Posterior cingulate gyrus (tissue), 11 donors: ENCODE measurements at regions not wholly inside any gene's neighbourhood (a gene's known extent, or its start where the extent isn't known, plus 50 kb on each side); places are given as distances from the start of the nearest gene placed in this dataset.

Experiments
- DNase-seq, 10 donors: peaks; one replicate each; pipeline versions ENCODE4 v3.0.0 to v3.0.0-alpha.2; 2020 to 2021; ENCODE audit warnings: mixed read lengths in 3 of 10
- intact Hi-C: fragments of 100-400 bp; cut with DNase I; formaldehyde crosslinking; loops from one replicate; pipeline ENCODE4 v1.15.1; 2023

GRCh38 chr5:111950660-111951059 is 193.7 kb upstream of the NREP start:
- intact Hi-C loops = no loop called here

GRCh38 chr5:111948092-111948841 is 191.3 kb upstream of the NREP start:
- intact Hi-C loops = no loop called here
- no peak for DNase-seq

More at GRCh38 chr5:111950660-111951059, 193.7 kb upstream of the NREP start:
- DNase-seq = no peak

- no peak for DNase-seq
- intact Hi-C loops = no loop called here
Measured at GRCh38 chr5:111946556-111946955, 189.6 kb upstream of the NREP start.

GRCh38 chr5:111945535-111945934 is 188.5 kb upstream of the NREP start:
- no peak for DNase-seq
- intact Hi-C loops = no loop called here

GRCh38 chr5:111942661-111943401 is 185.8 kb upstream of the NREP start:
- intact Hi-C loops = no loop called here

GRCh38 chr5:111942201-111942600 is 185.2 kb upstream of the NREP start:
- intact Hi-C loops = no loop called here
- no peak for DNase-seq

More at GRCh38 chr5:111942661-111943401, 185.8 kb upstream of the NREP start:
- DNase-seq = no peak

- no peak for DNase-seq
- intact Hi-C loops = no loop called here
Measured at GRCh38 chr5:111937094-111937493, 180.1 kb upstream of the NREP start.

- intact Hi-C loops = no loop called here
- no peak for DNase-seq
Measured at GRCh38 chr5:111935835-111936234, 178.8 kb upstream of the NREP start.

GRCh38 chr5:111935009-111935408 is 178.0 kb upstream of the NREP start:
- DNase-seq = no peak
- intact Hi-C loops = no loop called here

- intact Hi-C loops = no loop called here
- DNase-seq = no peak
Measured at GRCh38 chr5:111934511-111934910, 177.5 kb upstream of the NREP start.

- intact Hi-C loops = no loop called here
- DNase-seq = no peak
Measured at GRCh38 chr5:111933086-111933485, 176.1 kb upstream of the NREP start.

- no peak for DNase-seq
- intact Hi-C loops = no loop called here
Measured at GRCh38 chr5:111932628-111933027, 175.6 kb upstream of the NREP start.

- intact Hi-C loops = no loop called here
- DNase-seq = no peak
Measured at GRCh38 chr5:111932199-111932598, 175.2 kb upstream of the NREP start.

GRCh38 chr5:111931655-111932054 is 174.7 kb upstream of the NREP start:
- DNase-seq = no peak
- intact Hi-C loops = no loop called here

- no peak for DNase-seq
- intact Hi-C loops = no loop called here
Measured at GRCh38 chr5:111930905-111931461, 174.0 kb upstream of the NREP start.

GRCh38 chr5:111930449-111930848 is 173.5 kb upstream of the NREP start:
- intact Hi-C loops = no loop called here
- DNase-seq = no peak

GRCh38 chr5:111929867-111930266 is 172.9 kb upstream of the NREP start:
- no peak for DNase-seq
- intact Hi-C loops = no loop called here

- intact Hi-C loops = no loop called here
- no peak for DNase-seq
Measured at GRCh38 chr5:111929261-111929660, 172.3 kb upstream of the NREP start.

- intact Hi-C loops = no loop called here
- DNase-seq = no peak
Measured at GRCh38 chr5:111928511-111928910, 171.5 kb upstream of the NREP start.

- no peak for DNase-seq
- intact Hi-C loops = no loop called here
Measured at GRCh38 chr5:111927191-111927590, 170.2 kb upstream of the NREP start.

- no peak for DNase-seq
- intact Hi-C loops = no loop called here
Measured at GRCh38 chr5:111926026-111926425, 169.0 kb upstream of the NREP start.

- intact Hi-C loops = no loop called here
Measured at GRCh38 chr5:111922344-111922743, 165.3 kb upstream of the NREP start.

More at GRCh38 chr5:111922344-111922743, 165.3 kb upstream of the NREP start:
- DNase-seq = no peak
